Esophagus muscularis mucosa (tissue), 4 donors: ENCODE measurements at regions not wholly inside any gene's neighbourhood (a gene's known extent, or its start where the extent isn't known, plus 50 kb on each side); places are given as distances from the start of the nearest gene placed in this dataset.

Experiments used
- EP300 ChIP-seq: sonication (generic); formaldehyde crosslinking; IDR thresholded peaks from one replicate; pipeline ENCODE4 v1.6.1; 2017; ENCODE audit warnings: antibody characterized with exemption
- POLR2AphosphoS5 ChIP-seq, 2 donors: sonication (generic); formaldehyde crosslinking; IDR thresholded peaks; one replicate each; pipeline ENCODE4 v1.6.1; 2017; ENCODE audit warnings: antibody characterized with exemption in 2 of 2
- TF ChIP-seq, protein P1 (sequence below), 3 experiments: fragments of 200-600 bp in 2 of 3; fragments of 450-650 bp in 1 of 3; sonication (generic) in 2 of 3; IDR thresholded peaks; one replicate each; pipeline ENCODE4 v1.5.1; 2017 to 2019; ENCODE audit warnings: antibody characterized with exemption in 3 of 3, mild to moderate bottlenecking in 2 of 3, moderate library complexity in 1 of 3

GRCh38 chr22:27086080-27087044 is 429.0 kb downstream of the MIAT start:
- TF ChIP-seq POLR2AphosphoS5 (IDR thresholded peaks at IDR 0.05): no peak
- TF ChIP-seq, protein P1, sequence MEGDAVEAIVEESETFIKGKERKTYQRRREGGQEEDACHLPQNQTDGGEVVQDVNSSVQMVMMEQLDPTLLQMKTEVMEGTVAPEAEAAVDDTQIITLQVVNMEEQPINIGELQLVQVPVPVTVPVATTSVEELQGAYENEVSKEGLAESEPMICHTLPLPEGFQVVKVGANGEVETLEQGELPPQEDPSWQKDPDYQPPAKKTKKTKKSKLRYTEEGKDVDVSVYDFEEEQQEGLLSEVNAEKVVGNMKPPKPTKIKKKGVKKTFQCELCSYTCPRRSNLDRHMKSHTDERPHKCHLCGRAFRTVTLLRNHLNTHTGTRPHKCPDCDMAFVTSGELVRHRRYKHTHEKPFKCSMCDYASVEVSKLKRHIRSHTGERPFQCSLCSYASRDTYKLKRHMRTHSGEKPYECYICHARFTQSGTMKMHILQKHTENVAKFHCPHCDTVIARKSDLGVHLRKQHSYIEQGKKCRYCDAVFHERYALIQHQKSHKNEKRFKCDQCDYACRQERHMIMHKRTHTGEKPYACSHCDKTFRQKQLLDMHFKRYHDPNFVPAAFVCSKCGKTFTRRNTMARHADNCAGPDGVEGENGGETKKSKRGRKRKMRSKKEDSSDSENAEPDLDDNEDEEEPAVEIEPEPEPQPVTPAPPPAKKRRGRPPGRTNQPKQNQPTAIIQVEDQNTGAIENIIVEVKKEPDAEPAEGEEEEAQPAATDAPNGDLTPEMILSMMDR (IDR thresholded peaks at IDR 0.05): no peak
- no peak for TF ChIP-seq EP300
